ENCODE measurements at regions not wholly inside any gene's neighbourhood (a gene's known extent, or its start where the extent isn't known, plus 50 kb on each side); places are given as distances from the start of the nearest gene placed in this dataset.
"Not testable (repeated sequence)": the region's sequence is repeated elsewhere in the genome, so short reads cannot be mapped to it uniquely, and the experiment has no call there.

GRCh38 chr2:60364491-60364890 is 189.0 kb downstream of the BCL11A start:
- in situ Hi-C loops (cut with HindIII; ENCODE audit: low pct_unique_long_range_greater_than_20kb, low sequenced_read_pairs), result no loop called here

GRCh38 chr2:60361498-60361897 is 192.0 kb downstream of the BCL11A start:
- in situ Hi-C loops (cut with HindIII; ENCODE audit: low pct_unique_long_range_greater_than_20kb, low sequenced_read_pairs), result no loop called here
- no peak for DNase-seq (ENCODE audit: low read depth, low spot score)

More at GRCh38 chr2:60364491-60364890, 189.0 kb downstream of the BCL11A start:
- DNase-seq (ENCODE audit: low read depth, low spot score), result no peak

- no peak for DNase-seq (ENCODE audit: low read depth, low spot score)
- in situ Hi-C loops (cut with HindIII; ENCODE audit: low pct_unique_long_range_greater_than_20kb, low sequenced_read_pairs), result no loop called here
These were observed 193.9 kb downstream of the BCL11A start for GRCh38 chr2:60359569-60359968.

GRCh38 chr2:60358476-60358875 is 195.0 kb downstream of the BCL11A start:
- no peak for DNase-seq (ENCODE audit: low read depth, low spot score)
- in situ Hi-C loops (cut with HindIII; ENCODE audit: low pct_unique_long_range_greater_than_20kb, low sequenced_read_pairs), result no loop called here

- in situ Hi-C loops (cut with HindIII; ENCODE audit: low pct_unique_long_range_greater_than_20kb, low sequenced_read_pairs), result no loop called here
These were observed 195.5 kb downstream of the BCL11A start for GRCh38 chr2:60357996-60358395.

GRCh38 chr2:60356346-60356745 is 197.1 kb downstream of the BCL11A start:
- in situ Hi-C loops (cut with HindIII; ENCODE audit: low pct_unique_long_range_greater_than_20kb, low sequenced_read_pairs), result no loop called here
- DNase-seq (ENCODE audit: low read depth, low spot score), result no peak

More at GRCh38 chr2:60357996-60358395, 195.5 kb downstream of the BCL11A start:
- no peak for DNase-seq (ENCODE audit: low read depth, low spot score)

- no peak for DNase-seq (ENCODE audit: low read depth, low spot score)
- in situ Hi-C loops (cut with HindIII; ENCODE audit: low pct_unique_long_range_greater_than_20kb, low sequenced_read_pairs), result no loop called here
These were observed 197.6 kb downstream of the BCL11A start for GRCh38 chr2:60355849-60356261.

- DNase-seq (ENCODE audit: low read depth, low spot score), result no peak
- in situ Hi-C loops (cut with HindIII; ENCODE audit: low pct_unique_long_range_greater_than_20kb, low sequenced_read_pairs), result no loop called here
These were observed 198.7 kb downstream of the BCL11A start for GRCh38 chr2:60354713-60355112.

GRCh38 chr2:60353863-60354262 is 199.6 kb downstream of the BCL11A start:
- DNase-seq (ENCODE audit: low read depth, low spot score), result no peak
- in situ Hi-C loops (cut with HindIII; ENCODE audit: low pct_unique_long_range_greater_than_20kb, low sequenced_read_pairs), result no loop called here

GRCh38 chr2:60353406-60353800 is 200.1 kb downstream of the BCL11A start:
- DNase-seq (ENCODE audit: low read depth, low spot score), result no peak
- in situ Hi-C loops (cut with HindIII; ENCODE audit: low pct_unique_long_range_greater_than_20kb, low sequenced_read_pairs), result no loop called here

- in situ Hi-C loops (cut with HindIII; ENCODE audit: low pct_unique_long_range_greater_than_20kb, low sequenced_read_pairs), result no loop called here
- peak; percentile 22 for DNase-seq (ENCODE audit: low read depth, low spot score)
These were observed 200.7 kb downstream of the BCL11A start for GRCh38 chr2:60352491-60353405.

GRCh38 chr2:60351802-60352201 is 201.7 kb downstream of the BCL11A start:
- in situ Hi-C loops (cut with HindIII; ENCODE audit: low pct_unique_long_range_greater_than_20kb, low sequenced_read_pairs), result no loop called here
- DNase-seq (ENCODE audit: low read depth, low spot score), result no peak

- DNase-seq (ENCODE audit: low read depth, low spot score), result no peak
- in situ Hi-C loops (cut with HindIII; ENCODE audit: low pct_unique_long_range_greater_than_20kb, low sequenced_read_pairs), result no loop called here
These were observed 202.1 kb downstream of the BCL11A start for GRCh38 chr2:60351321-60351720.

GRCh38 chr2:60350791-60351190 is 202.7 kb downstream of the BCL11A start:
- in situ Hi-C loops (cut with HindIII; ENCODE audit: low pct_unique_long_range_greater_than_20kb, low sequenced_read_pairs), result no loop called here
- DNase-seq (ENCODE audit: low read depth, low spot score), result no peak

GRCh38 chr2:60347781-60348180 is 205.7 kb downstream of the BCL11A start:
- in situ Hi-C loops (cut with HindIII; ENCODE audit: low pct_unique_long_range_greater_than_20kb, low sequenced_read_pairs), result no loop called here
- DNase-seq (ENCODE audit: low read depth, low spot score), result no peak

- DNase-seq (ENCODE audit: low read depth, low spot score); in situ Hi-C loops (cut with HindIII; ENCODE audit: low pct_unique_long_range_greater_than_20kb, low sequenced_read_pairs): not testable (repeated sequence)
These were observed 211.0 kb downstream of the BCL11A start for GRCh38 chr2:60342491-60342890.

GRCh38 chr2:60341151-60341550 is 212.3 kb downstream of the BCL11A start:
- in situ Hi-C loops (cut with HindIII; ENCODE audit: low pct_unique_long_range_greater_than_20kb, low sequenced_read_pairs), result no loop called here

GRCh38 chr2:60339286-60339685 is 214.2 kb downstream of the BCL11A start:
- in situ Hi-C loops (cut with HindIII; ENCODE audit: low pct_unique_long_range_greater_than_20kb, low sequenced_read_pairs), result no loop called here
- DNase-seq (ENCODE audit: low read depth, low spot score), result no peak

More at GRCh38 chr2:60341151-60341550, 212.3 kb downstream of the BCL11A start:
- DNase-seq (ENCODE audit: low read depth, low spot score), result no peak

- DNase-seq (ENCODE audit: low read depth, low spot score), result no peak
These were observed 216.3 kb downstream of the BCL11A start for GRCh38 chr2:60337142-60337497.

More at GRCh38 chr2:60337142-60337497, 216.3 kb downstream of the BCL11A start:
- in situ Hi-C loops (cut with HindIII; ENCODE audit: low pct_unique_long_range_greater_than_20kb, low sequenced_read_pairs), result no loop called here
